Prostate gland (tissue), 2 donors: ENCODE measurements at regions not wholly inside any gene's neighbourhood (a gene's known extent, or its start where the extent isn't known, plus 50 kb on each side); places are given as distances from the start of the nearest gene placed in this dataset.
"Not testable (repeated sequence)": the region's sequence is repeated elsewhere in the genome, so short reads cannot be mapped to it uniquely, and the experiment has no call there.

Experiments used
- DNase-seq: peaks from one replicate; pipeline ENCODE4 v3.0.0-alpha.2; 2019; ENCODE audit warnings: low spot score
- H3K27ac ChIP-seq, 2 donors: fragments of 200-600 bp; sonication (generic); 2 replicates each; pipeline ENCODE4 v1.5.1; 2017 to 2019
- H3K27me3 ChIP-seq: fragments of 200-600 bp; sonication (generic); replicated peaks from 2 replicates; pipeline ENCODE4 v1.5.1; 2019; ENCODE audit not compliant: insufficient read depth
- H3K36me3 ChIP-seq, 2 donors: fragments of 200-600 bp; sonication (generic); 1 replicate in 1 of 2; 2 replicates in 1 of 2; pipeline versions ENCODE4 v1.5.1 to v1.8.1; 2017 to 2019
- H3K4me1 ChIP-seq: fragments of 200-600 bp; sonication (generic); replicated peaks from 2 replicates; pipeline ENCODE4 v1.5.1; 2019
- H3K4me3 ChIP-seq, 2 donors: fragments of 200-600 bp; sonication (generic); 2 replicates each; pipeline ENCODE4 v1.5.1; 2017 to 2019
- H3K9me3 ChIP-seq: fragments of 200-600 bp; sonication (generic); 2 replicates; pipeline ENCODE4 v1.5.1; 2017
- CTCF ChIP-seq, 4 experiments: fragments of 200-600 bp in 2 of 4; fragments of 450-650 bp in 2 of 4; sonication (generic) in 2 of 4; IDR thresholded peaks; 1 replicate in 3 of 4; 2 replicates in 1 of 4; pipeline ENCODE4 v1.5.1; 2016 to 2019; ENCODE audit warnings: antibody characterized with exemption in 4 of 4, mild to moderate bottlenecking in 2 of 4, moderate library complexity in 2 of 4
- POLR2A ChIP-seq: fragments of 450-650 bp; IDR thresholded peaks from one replicate; pipeline ENCODE4 v1.6.1; 2016; ENCODE audit warnings: antibody characterized with exemption, mild to moderate bottlenecking
- POLR2AphosphoS5 ChIP-seq: sonication (generic); formaldehyde crosslinking; IDR thresholded peaks from one replicate; pipeline ENCODE4 v1.6.1; 2017; ENCODE audit warnings: antibody characterized with exemption
- WGBS: methylation state at CpG from one replicate; pipeline ENCODE4 v1.1.5; 2018; 5-methylcytosine and 5-hydroxymethylcytosine counted together
- intact Hi-C: fragments of 100-400 bp; cut with DNase I; formaldehyde crosslinking; loops from one replicate; pipeline ENCODE4 v1.14.2; 2022

GRCh38 chr11:71369411-71369810 lies 78.8 kb downstream of the DHCR7 start:
- intact Hi-C loops, result no loop called here
- 93% methylated on average over 9 of the region's 9 CpGs for WGBS

GRCh38 chr11:71368966-71369365 lies 79.2 kb downstream of the DHCR7 start:
- Histone ChIP-seq H3K4me1 (no peaks in the 10 kb centered on the region), H3K27ac (no peak overlapping the region), H3K36me3 (no peaks in the 10 kb centered on the region), H3K9me3 (no peaks in the 10 kb centered on the region), H3K4me3 (no peak overlapping the region), H3K27me3 (no peaks in the 10 kb centered on the region)
- TF ChIP-seq CTCF (IDR thresholded peaks at IDR 0.05), result no peak
- no peak for TF ChIP-seq POLR2AphosphoS5
- TF ChIP-seq POLR2A, result no peak
- intact Hi-C loops, result no loop called here
- DNase-seq, result no peak
- WGBS, result 72% methylated on average over 15 of the region's 15 CpGs

More at GRCh38 chr11:71369411-71369810, 78.8 kb downstream of the DHCR7 start:
- Histone ChIP-seq H3K4me1 (no peaks in the 10 kb centered on the region), H3K27ac (no peak overlapping the region), H3K27me3 (no peaks in the 10 kb centered on the region), H3K4me3 (no peak overlapping the region), H3K9me3 (no peaks in the 10 kb centered on the region), H3K36me3 (no peaks in the 10 kb centered on the region)
- DNase-seq, result no peak
- TF ChIP-seq CTCF (IDR thresholded peaks at IDR 0.05) (no peak), POLR2A (no peak), POLR2AphosphoS5 (no peak)

- no peak overlapping the region for H3K27ac ChIP-seq
- no peaks in the 10 kb centered on the region for H3K36me3 ChIP-seq
- no peaks in the 10 kb centered on the region for H3K4me1 ChIP-seq
- TF ChIP-seq POLR2A (no peak), CTCF (IDR thresholded peaks at IDR 0.05) (no peak), POLR2AphosphoS5 (no peak)
- no peaks in the 10 kb centered on the region for H3K9me3 ChIP-seq
- intact Hi-C loops, result no loop called here
- no peaks in the 10 kb centered on the region for H3K27me3 ChIP-seq
- no peak for DNase-seq
- whole genome bisulfite sequencing, result 86% methylated on average over 12 of the region's 12 CpGs
- no peak overlapping the region for H3K4me3 ChIP-seq
These were observed 80.4 kb downstream of the DHCR7 start for GRCh38 chr11:71367756-71368155.

- DNase-seq, H3K27me3 ChIP-seq, H3K9me3 ChIP-seq, H3K4me1 ChIP-seq, H3K4me3 ChIP-seq, H3K27ac ChIP-seq, H3K36me3 ChIP-seq, intact Hi-C loops: not testable (repeated sequence)
- WGBS, result 96% methylated on average over 2 of the region's 3 CpGs
These were observed 80.9 kb downstream of the DHCR7 start for GRCh38 chr11:71367276-71367675.

GRCh38 chr11:71366076-71366475 lies 82.1 kb downstream of the DHCR7 start:
- no peaks in the 10 kb centered on the region for H3K36me3 ChIP-seq
- no peaks in the 10 kb centered on the region for H3K4me1 ChIP-seq
- no peak overlapping the region for H3K27ac ChIP-seq
- no peak for DNase-seq
- H3K4me3 ChIP-seq, result no peak overlapping the region
- TF ChIP-seq POLR2A, result no peak
- TF ChIP-seq CTCF (IDR thresholded peaks at IDR 0.05), result no peak
- TF ChIP-seq POLR2AphosphoS5, result no peak
- intact Hi-C loops, result no loop called here
- no peaks in the 10 kb centered on the region for H3K9me3 ChIP-seq
- no peaks in the 10 kb centered on the region for H3K27me3 ChIP-seq
- 77% methylated on average over 7 of the region's 7 CpGs for WGBS
